GM12874 (cell line): ENCODE measurements at regions not wholly inside any gene's neighbourhood (a gene's known extent, or its start where the extent isn't known, plus 50 kb on each side); places are given as distances from the start of the nearest gene placed in this dataset.

Experiments
- CTCF ChIP-seq: IDR thresholded peaks from 2 replicates; pipeline ENCODE4 v1.5.1; 2011; ENCODE audit warnings: low read depth, mild to moderate bottlenecking, control low read depth, low read length, moderate library complexity; ENCODE audit not compliant: insufficient read depth

DNA sequence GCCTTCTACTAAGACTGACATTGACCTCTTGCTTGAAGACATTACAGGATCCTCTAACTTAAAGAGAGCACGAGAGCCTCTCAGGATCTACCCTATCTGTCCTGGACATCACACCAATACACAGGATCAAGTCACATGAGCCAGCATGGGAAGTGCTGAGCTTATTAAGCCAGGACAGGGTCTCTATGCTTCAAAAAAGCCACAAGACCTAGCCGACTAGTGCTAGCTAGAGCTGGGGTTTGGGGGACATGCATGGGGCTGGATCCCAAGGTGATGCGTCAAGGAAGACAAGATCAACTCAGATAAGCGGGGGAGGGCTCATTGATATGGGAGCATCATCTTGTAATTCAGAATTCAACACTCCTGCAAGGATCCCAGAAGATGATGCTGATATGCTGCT is 167.2 kb upstream of the TAB2 start:
- no peak for TF ChIP-seq CTCF

GRCh38 chr6:149150801-149151398 is 166.6 kb upstream of the TAB2 start:
- TF ChIP-seq CTCF, result no peak

- TF ChIP-seq CTCF, result no peak
Observed at GRCh38 chr6:149152521-149152920, 165.0 kb upstream of the TAB2 start.

DNA sequence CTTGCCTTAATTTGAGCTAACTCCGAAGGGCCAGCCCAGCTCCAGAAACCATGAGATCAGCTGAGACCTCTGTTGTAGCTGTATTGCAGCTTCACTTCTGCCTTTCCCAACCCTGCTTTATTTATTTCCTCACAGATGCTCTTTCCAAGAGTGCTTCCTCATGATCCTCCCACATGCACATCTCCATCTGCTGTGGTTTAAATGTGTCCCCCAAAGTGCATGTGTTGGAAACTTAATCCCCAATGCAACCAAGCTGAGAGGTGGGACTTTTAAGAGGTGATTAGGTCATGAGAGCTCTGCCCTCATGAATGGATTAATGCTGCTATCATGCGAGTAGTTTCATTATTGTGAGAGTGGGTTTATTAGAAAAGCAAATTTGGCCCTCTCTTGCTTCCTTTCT is 164.4 kb upstream of the TAB2 start:
- no peak for TF ChIP-seq CTCF

- no peak for TF ChIP-seq CTCF
Observed at GRCh38 chr6:149153693-149154092, 163.8 kb upstream of the TAB2 start.

- no peak for TF ChIP-seq CTCF
Observed at GRCh38 chr6:149154261-149154821, 163.2 kb upstream of the TAB2 start.

GRCh38 chr6:149157126-149157525 is 160.4 kb upstream of the TAB2 start:
- no peak for TF ChIP-seq CTCF
